ENCODE measurements at regions not wholly inside any gene's neighbourhood (a gene's known extent, or its start where the extent isn't known, plus 50 kb on each side); places are given as distances from the start of the nearest gene placed in this dataset.

- in situ Hi-C loops (cut with HindIII; ENCODE audit: low sequenced_read_pairs), result no loop called here
Measured at GRCh38 chr13:85666356-85666755, 132.9 kb downstream of the SLITRK6 start.

GRCh38 chr13:85665286-85665685 is 133.9 kb downstream of the SLITRK6 start:
- in situ Hi-C loops (cut with HindIII; ENCODE audit: low sequenced_read_pairs), result no loop called here

DNA sequence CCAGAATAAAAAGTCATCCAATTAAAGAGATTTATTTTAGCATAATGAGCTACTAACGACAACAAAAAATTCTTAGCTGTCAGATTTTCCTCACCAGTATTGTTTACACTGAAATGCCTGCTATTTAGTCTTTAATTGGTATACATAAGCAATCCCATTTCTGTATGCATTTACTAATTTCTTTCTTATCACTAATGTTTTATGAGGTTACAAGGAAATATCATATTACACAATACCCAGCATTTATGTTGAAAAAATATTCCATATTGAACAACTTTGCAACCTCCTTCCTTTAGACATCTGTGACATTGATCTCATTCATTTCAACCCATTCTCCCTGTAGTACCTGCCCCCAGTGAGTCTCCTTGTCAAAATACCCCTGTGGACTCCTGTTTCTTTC is 135.4 kb downstream of the SLITRK6 start:
- in situ Hi-C loops (cut with HindIII; ENCODE audit: low sequenced_read_pairs), result no loop called here

DNA sequence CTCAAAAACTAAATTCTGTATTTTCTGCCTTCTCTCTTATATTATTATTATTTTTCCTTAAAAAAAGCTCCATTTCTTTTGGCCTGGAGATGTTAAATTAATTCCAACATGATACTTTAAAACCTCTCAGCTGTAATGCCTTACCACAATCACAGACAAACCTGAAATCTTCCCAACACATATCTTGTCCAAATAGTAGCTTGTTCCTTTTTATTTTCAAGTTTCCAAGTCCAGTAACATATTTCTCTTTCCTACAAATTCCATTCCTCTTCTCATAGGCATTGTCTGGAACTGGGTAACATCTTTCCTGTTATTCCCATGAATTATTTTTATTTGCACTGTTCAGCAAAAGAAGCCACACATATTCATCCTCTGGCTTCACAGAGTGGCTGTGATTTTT is 137.0 kb downstream of the SLITRK6 start:
- in situ Hi-C loops (cut with HindIII; ENCODE audit: low sequenced_read_pairs), result no loop called here

GRCh38 chr13:85661675-85662074 is 137.5 kb downstream of the SLITRK6 start:
- in situ Hi-C loops (cut with HindIII; ENCODE audit: low sequenced_read_pairs), result no loop called here

DNA sequence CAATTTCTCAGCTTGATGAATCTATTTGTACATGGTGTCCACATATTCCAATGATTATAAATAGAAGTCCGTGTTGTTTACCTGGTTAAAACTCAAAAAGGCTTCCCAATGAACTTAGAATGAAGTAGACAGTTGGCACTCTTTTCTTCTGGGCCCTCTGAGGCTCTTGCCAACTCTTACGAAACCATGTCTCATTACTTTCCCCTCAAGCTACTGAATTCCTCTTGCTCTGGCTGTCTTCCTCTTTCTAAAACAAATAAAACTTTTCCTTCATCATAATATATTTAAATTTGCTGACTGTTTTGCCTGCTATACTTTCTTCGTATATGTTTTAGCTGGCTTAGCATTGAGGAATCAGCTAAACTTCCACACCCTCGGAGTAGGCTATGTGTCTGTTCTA is 139.7 kb downstream of the SLITRK6 start:
- in situ Hi-C loops (cut with HindIII; ENCODE audit: low sequenced_read_pairs), result no loop called here

GRCh38 chr13:85657942-85658341 is 141.3 kb downstream of the SLITRK6 start:
- in situ Hi-C loops (cut with HindIII; ENCODE audit: low sequenced_read_pairs), result no loop called here

- in situ Hi-C loops (cut with HindIII; ENCODE audit: low sequenced_read_pairs), result no loop called here
Measured at GRCh38 chr13:85655040-85655439, 144.2 kb downstream of the SLITRK6 start.

GRCh38 chr13:85654227-85654626 is 145.0 kb downstream of the SLITRK6 start:
- in situ Hi-C loops (cut with HindIII; ENCODE audit: low sequenced_read_pairs), result no loop called here

DNA sequence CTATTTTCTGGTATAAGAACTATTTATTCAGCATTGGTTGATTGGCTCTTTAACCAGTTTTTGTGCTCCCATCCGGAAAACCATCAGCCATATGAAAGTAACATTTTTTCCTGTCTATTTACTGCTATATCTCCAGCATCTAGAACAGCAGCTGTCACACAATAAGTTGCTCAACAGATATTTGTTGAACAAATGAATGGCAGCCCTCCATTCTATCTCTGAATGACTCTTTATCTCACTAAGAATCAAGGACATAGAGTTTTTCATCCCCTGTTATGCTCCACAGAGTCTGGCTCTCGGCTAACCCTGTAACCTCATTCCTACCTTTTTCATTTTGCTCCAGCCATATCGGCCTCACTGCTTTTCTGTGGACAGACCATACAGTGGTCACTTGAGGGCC is 145.5 kb downstream of the SLITRK6 start:
- in situ Hi-C loops (cut with HindIII; ENCODE audit: low sequenced_read_pairs), result no loop called here

GRCh38 chr13:85652491-85652890 is 146.7 kb downstream of the SLITRK6 start:
- in situ Hi-C loops (cut with HindIII; ENCODE audit: low sequenced_read_pairs), result no loop called here

- in situ Hi-C loops (cut with HindIII; ENCODE audit: low sequenced_read_pairs), result no loop called here
Measured at GRCh38 chr13:85651440-85651839, 147.8 kb downstream of the SLITRK6 start.

DNA sequence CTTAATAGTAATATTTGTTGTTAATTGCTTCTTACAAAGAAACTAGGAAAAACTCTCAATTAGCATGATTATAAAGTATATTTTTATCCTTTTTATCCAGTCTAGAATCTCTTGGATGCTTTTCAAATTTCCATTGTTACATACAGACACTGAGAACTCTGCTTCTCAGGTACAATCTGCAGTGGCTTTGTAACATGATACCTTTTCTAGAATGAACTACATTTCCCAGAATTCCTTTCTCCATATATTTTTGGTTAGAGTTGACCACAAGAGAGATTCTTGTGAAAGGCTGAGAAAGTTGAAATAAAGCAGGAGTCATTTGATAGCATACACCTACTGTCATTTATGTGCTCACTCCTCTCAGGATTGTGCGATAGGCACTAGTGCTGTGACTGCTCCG is 148.6 kb downstream of the SLITRK6 start:
- in situ Hi-C loops (cut with HindIII; ENCODE audit: low sequenced_read_pairs), result no loop called here

DNA sequence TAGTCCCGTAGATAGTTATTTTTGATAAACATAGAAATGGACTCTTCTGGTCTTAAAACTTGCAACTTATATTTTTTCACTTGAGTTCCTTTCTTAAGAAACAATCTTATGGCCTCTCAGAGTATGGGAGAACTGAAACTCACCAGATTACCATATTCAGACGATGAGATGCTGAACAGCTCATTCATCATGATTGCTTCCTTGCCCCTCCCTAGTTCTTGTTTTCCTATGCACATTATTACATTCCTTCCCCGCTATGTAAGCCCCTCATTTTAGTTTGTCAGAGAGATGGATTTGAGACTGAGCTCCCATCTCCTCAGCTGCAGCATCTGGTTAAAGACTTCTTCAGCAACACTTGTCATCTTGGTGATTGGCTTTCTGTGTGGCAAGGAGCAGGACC is 158.5 kb downstream of the SLITRK6 start:
- in situ Hi-C loops (cut with HindIII; ENCODE audit: low sequenced_read_pairs), result no loop called here

GRCh38 chr13:85638815-85639393 is 160.3 kb downstream of the SLITRK6 start:
- in situ Hi-C loops (cut with HindIII; ENCODE audit: low sequenced_read_pairs), result no loop called here

DNA sequence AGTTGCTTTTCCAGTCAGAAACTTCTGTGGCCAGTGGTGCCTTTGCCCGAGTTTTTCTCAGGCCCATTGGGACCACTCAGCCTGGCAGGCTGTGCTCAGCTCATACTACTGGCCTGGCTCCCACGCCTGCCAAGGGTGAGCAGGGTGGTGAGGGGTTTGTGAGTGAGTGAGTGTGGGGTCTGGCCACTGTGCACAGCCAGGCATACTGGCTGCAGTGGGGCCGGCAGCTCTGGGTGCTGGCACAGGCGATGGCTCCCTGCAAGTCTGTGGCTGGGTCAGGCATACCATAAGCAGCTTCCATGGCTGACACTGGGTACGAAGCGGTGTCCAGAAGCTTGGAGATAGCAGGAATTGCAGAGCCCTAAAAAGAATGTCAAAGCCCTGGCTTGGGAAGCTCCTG is 161.0 kb downstream of the SLITRK6 start:
- in situ Hi-C loops (cut with HindIII; ENCODE audit: low sequenced_read_pairs), result no loop called here

- in situ Hi-C loops (cut with HindIII; ENCODE audit: low sequenced_read_pairs), result no loop called here
Measured at GRCh38 chr13:85632526-85633195, 166.6 kb downstream of the SLITRK6 start.

- in situ Hi-C loops (cut with HindIII; ENCODE audit: low sequenced_read_pairs), result no loop called here
Measured at GRCh38 chr13:85631801-85632200, 167.4 kb downstream of the SLITRK6 start.

- in situ Hi-C loops (cut with HindIII; ENCODE audit: low sequenced_read_pairs), result no loop called here
Measured at GRCh38 chr13:85626603-85627002, 172.6 kb downstream of the SLITRK6 start.

GRCh38 chr13:85619321-85619720 is 179.9 kb downstream of the SLITRK6 start:
- in situ Hi-C loops (cut with HindIII; ENCODE audit: low sequenced_read_pairs), result no loop called here

GRCh38 chr13:85618521-85618920 is 180.7 kb downstream of the SLITRK6 start:
- in situ Hi-C loops (cut with HindIII; ENCODE audit: low sequenced_read_pairs), result no loop called here

- in situ Hi-C loops (cut with HindIII; ENCODE audit: low sequenced_read_pairs), result no loop called here
Measured at GRCh38 chr13:85616275-85616674, 182.9 kb downstream of the SLITRK6 start.

DNA sequence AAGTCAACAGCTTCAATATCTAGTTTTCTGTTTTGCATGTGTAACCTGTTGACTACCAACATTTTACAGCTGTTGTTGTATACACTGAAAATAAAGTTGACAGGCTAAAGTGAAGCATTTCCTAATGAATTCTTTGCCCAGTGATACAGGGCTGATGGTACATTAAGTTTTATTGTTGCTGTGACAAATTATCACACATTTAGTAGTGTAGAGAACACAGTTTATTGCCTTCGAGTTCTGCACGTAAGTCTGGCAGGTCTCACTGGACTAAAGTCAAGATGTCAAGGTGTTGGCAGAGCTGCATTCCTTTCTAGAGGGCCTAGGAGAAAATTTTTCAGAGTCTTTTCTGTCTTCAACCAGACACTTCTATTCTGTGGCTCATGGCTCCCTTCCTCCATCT is 184.2 kb downstream of the SLITRK6 start:
- in situ Hi-C loops (cut with HindIII; ENCODE audit: low sequenced_read_pairs), result no loop called here

Data from DLD1 (cell line).